ENCODE measurements at regions not wholly inside any gene's neighbourhood (a gene's known extent, or its start where the extent isn't known, plus 50 kb on each side); places are given as distances from the start of the nearest gene placed in this dataset.
"Not testable (repeated sequence)": the region's sequence is repeated elsewhere in the genome, so short reads cannot be mapped to it uniquely, and the experiment has no call there.

GRCh38 chr6:140192018-140192417 is 817.6 kb upstream of the CITED2 start:
- Histone ChIP-seq H3K4me3 (ENCODE audit: low read depth, low read length) (no peak overlapping the region), H3K9me3 (ENCODE audit: control insufficient read depth in 2 of 2, low read length in 2 of 2) (peaks cover 3 to 5% of the 10 kb centered on the region in 2 experiments), H3K36me3 (ENCODE audit: control insufficient read depth, insufficient read depth, low read length) (no peaks in the 10 kb centered on the region), H3K27ac (ENCODE audit: insufficient read depth, low read length, poor library complexity, severe bottlenecking) (no peak overlapping the region), H3K27me3 (ENCODE audit: control insufficient read depth, insufficient read depth, low read length) (no peaks in the 10 kb centered on the region), H3K4me1 (ENCODE audit: control insufficient read depth, insufficient read depth, low read length, poor library complexity, severe bottlenecking) (no peaks in the 10 kb centered on the region)
- Mint-ChIP-seq H3K4me1 (no peaks in the 10 kb centered on the region), H3K9me3 (peaks cover under 1 to 17% (median 7%) of the 10 kb centered on the region in 7 donors), H3K27me3 (no peaks in the 10 kb centered on the region), H3K27ac (no peak overlapping the region), H3K36me3 (no peaks in the 10 kb centered on the region), H3K4me3 (no peak overlapping the region)
- no peak for DNase-seq
- no peak for ATAC-seq (ENCODE audit: low read depth in 2 of 2)

DNA sequence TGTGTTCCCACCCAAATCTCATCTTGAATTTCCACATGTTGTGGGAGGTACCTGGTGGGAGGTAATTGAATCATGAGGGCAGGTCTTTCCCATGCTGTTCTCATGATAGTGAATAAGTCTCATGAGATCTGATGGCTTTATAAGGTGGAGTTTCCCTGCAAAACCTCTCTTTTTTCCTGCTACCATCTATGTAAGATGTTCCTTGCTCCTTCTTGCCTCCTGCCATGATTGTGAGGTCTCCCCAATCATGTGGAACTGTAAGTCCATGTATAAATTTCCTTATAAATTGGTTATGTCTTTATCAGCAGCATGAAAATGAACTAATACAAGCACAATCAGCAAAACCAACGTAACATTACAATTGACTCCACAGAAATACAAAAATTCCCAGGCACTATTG is 814.8 kb upstream of the CITED2 start:
- not testable (repeated sequence) for H3K4me3 Mint-ChIP-seq; H3K4me1 ChIP-seq (ENCODE audit: control insufficient read depth, insufficient read depth, low read length, poor library complexity, severe bottlenecking); DNase-seq; H3K9me3 ChIP-seq (ENCODE audit: control insufficient read depth in 2 of 2, low read length in 2 of 2); H3K27ac ChIP-seq (ENCODE audit: insufficient read depth, low read length, poor library complexity, severe bottlenecking); ATAC-seq (ENCODE audit: low read depth in 2 of 2); H3K27me3 Mint-ChIP-seq; H3K36me3 Mint-ChIP-seq; H3K27ac Mint-ChIP-seq; H3K27me3 ChIP-seq (ENCODE audit: control insufficient read depth, insufficient read depth, low read length); H3K36me3 ChIP-seq (ENCODE audit: control insufficient read depth, insufficient read depth, low read length); H3K4me3 ChIP-seq (ENCODE audit: low read depth, low read length); H3K4me1 Mint-ChIP-seq
- H3K9me3 Mint-ChIP-seq = peaks cover 2 to 22% (median 5%) of the 10 kb centered on the region in 7 donors

DNA sequence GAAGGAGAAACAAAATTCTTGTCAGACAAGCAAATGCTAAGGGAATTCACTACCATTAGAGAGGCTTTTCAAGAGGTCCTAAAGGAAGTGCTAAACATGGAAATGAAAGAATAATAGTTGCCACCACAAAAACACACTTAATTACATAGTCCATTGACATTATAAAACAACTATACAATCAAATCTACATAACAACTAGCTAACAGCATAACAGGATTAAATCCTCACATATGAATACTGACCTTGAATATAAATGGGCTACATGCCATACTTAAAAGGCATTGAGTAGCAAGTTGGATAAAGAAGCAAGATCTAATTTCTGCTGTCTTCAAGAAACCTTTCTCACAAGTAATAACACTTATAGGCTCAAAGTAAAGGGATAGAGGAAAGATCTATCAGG is 811.5 kb upstream of the CITED2 start:
- no peaks in the 10 kb centered on the region for H3K27me3 Mint-ChIP-seq
- DNase-seq (no peak), ATAC-seq (ENCODE audit: low read depth in 2 of 2) (no peak)
- H3K36me3 Mint-ChIP-seq = no peaks in the 10 kb centered on the region
- Histone ChIP-seq H3K9me3 (ENCODE audit: control insufficient read depth in 2 of 2, low read length in 2 of 2) (no peaks in the 10 kb centered on the region), H3K4me3 (ENCODE audit: low read depth, low read length) (no peak overlapping the region), H3K27ac (ENCODE audit: insufficient read depth, low read length, poor library complexity, severe bottlenecking) (no peak overlapping the region), H3K36me3 (ENCODE audit: control insufficient read depth, insufficient read depth, low read length) (no peaks in the 10 kb centered on the region), H3K4me1 (ENCODE audit: control insufficient read depth, insufficient read depth, low read length, poor library complexity, severe bottlenecking) (no peaks in the 10 kb centered on the region), H3K27me3 (ENCODE audit: control insufficient read depth, insufficient read depth, low read length) (no peaks in the 10 kb centered on the region)
- no peaks in the 10 kb centered on the region for H3K4me1 Mint-ChIP-seq
- H3K4me3 Mint-ChIP-seq = no peak overlapping the region
- H3K27ac Mint-ChIP-seq = no peak overlapping the region
- H3K9me3 Mint-ChIP-seq = peaks cover 0 to 13% (median 2%) of the 10 kb centered on the region in 7 donors

- Mint-ChIP-seq H3K27ac (no peak overlapping the region), H3K27me3 (no peaks in the 10 kb centered on the region), H3K4me1 (no peaks in the 10 kb centered on the region), H3K36me3 (no peaks in the 10 kb centered on the region), H3K4me3 (no peak overlapping the region), H3K9me3 (peaks cover 0 to 7% (median 2%) of the 10 kb centered on the region in 7 donors)
- Histone ChIP-seq H3K4me3 (ENCODE audit: low read depth, low read length) (no peak overlapping the region), H3K9me3 (ENCODE audit: control insufficient read depth in 2 of 2, low read length in 2 of 2) (no peaks in the 10 kb centered on the region), H3K27me3 (ENCODE audit: control insufficient read depth, insufficient read depth, low read length) (no peaks in the 10 kb centered on the region), H3K36me3 (ENCODE audit: control insufficient read depth, insufficient read depth, low read length) (no peaks in the 10 kb centered on the region), H3K4me1 (ENCODE audit: control insufficient read depth, insufficient read depth, low read length, poor library complexity, severe bottlenecking) (no peaks in the 10 kb centered on the region), H3K27ac (ENCODE audit: insufficient read depth, low read length, poor library complexity, severe bottlenecking) (no peak overlapping the region)
- no peak for ATAC-seq (ENCODE audit: low read depth in 2 of 2)
- no peak for DNase-seq
Observed at GRCh38 chr6:140183881-140184280, 809.4 kb upstream of the CITED2 start.

- Histone ChIP-seq H3K9me3 (ENCODE audit: control insufficient read depth in 2 of 2, low read length in 2 of 2) (no peaks in the 10 kb centered on the region), H3K36me3 (ENCODE audit: control insufficient read depth, insufficient read depth, low read length) (no peaks in the 10 kb centered on the region), H3K4me1 (ENCODE audit: control insufficient read depth, insufficient read depth, low read length, poor library complexity, severe bottlenecking) (no peaks in the 10 kb centered on the region), H3K27me3 (ENCODE audit: control insufficient read depth, insufficient read depth, low read length) (no peaks in the 10 kb centered on the region), H3K4me3 (ENCODE audit: low read depth, low read length) (no peak overlapping the region), H3K27ac (ENCODE audit: insufficient read depth, low read length, poor library complexity, severe bottlenecking) (no peak overlapping the region)
- H3K4me1 Mint-ChIP-seq = no peaks in the 10 kb centered on the region
- H3K27me3 Mint-ChIP-seq = no peaks in the 10 kb centered on the region
- peaks cover 0 to 7% (median 2%) of the 10 kb centered on the region in 7 donors for H3K9me3 Mint-ChIP-seq
- H3K36me3 Mint-ChIP-seq = no peaks in the 10 kb centered on the region
- no peak for ATAC-seq (ENCODE audit: low read depth in 2 of 2)
- DNase-seq = no peak
- H3K4me3 Mint-ChIP-seq = no peak overlapping the region
- H3K27ac Mint-ChIP-seq = no peak overlapping the region
Observed at GRCh38 chr6:140182821-140183220, 808.4 kb upstream of the CITED2 start.

DNA sequence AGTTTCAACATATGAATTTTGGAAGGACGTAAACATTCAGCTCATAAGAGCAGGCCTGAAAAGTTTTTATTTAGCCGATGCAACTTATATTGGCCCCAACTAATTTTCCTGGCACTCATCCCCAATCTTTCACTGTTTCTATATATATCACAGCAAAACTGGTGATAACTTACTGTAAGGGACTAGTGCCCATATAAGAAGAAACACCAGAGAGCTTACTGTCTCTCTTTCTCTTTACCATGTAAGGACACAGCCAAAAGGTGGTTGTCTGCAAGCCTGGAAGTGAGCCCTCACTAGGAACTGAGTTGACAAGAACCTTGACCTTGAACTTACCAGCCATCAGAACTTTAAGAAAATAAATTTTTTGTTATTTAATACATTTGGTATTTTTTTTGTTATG is 807.4 kb upstream of the CITED2 start:
- Histone ChIP-seq H3K4me1 (ENCODE audit: control insufficient read depth, insufficient read depth, low read length, poor library complexity, severe bottlenecking) (no peaks in the 10 kb centered on the region), H3K9me3 (ENCODE audit: control insufficient read depth in 2 of 2, low read length in 2 of 2) (no peaks in the 10 kb centered on the region), H3K27me3 (ENCODE audit: control insufficient read depth, insufficient read depth, low read length) (no peaks in the 10 kb centered on the region), H3K4me3 (ENCODE audit: low read depth, low read length) (no peak overlapping the region), H3K36me3 (ENCODE audit: control insufficient read depth, insufficient read depth, low read length) (no peaks in the 10 kb centered on the region), H3K27ac (ENCODE audit: insufficient read depth, low read length, poor library complexity, severe bottlenecking) (no peak overlapping the region)
- Mint-ChIP-seq H3K27ac (no peak overlapping the region), H3K9me3 (peaks cover 0 to 5% (median 0%) of the 10 kb centered on the region in 7 donors), H3K36me3 (no peaks in the 10 kb centered on the region), H3K4me1 (no peaks in the 10 kb centered on the region), H3K4me3 (no peak overlapping the region), H3K27me3 (no peaks in the 10 kb centered on the region)
- DNase-seq (no peak), ATAC-seq (ENCODE audit: low read depth in 2 of 2) (no peak)

DNA sequence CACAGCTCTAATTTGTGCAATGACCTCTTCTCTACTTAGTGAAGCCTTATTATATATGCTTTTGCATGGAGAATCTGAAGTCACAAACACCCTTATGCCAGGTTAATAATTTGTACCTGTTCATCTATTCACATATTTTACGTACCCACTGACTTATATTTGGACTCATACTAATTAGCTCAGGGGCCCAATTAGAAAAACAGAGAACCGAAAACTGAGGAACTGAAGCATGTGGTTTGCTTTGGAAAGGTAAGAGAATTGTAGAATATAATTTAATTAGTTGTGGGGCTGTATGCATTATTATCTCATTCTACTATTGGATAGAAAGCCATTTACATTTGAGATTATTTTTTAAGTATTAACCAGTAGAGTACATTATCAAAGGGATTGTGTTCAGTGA is 805.9 kb upstream of the CITED2 start:
- Mint-ChIP-seq H3K4me1 (no peaks in the 10 kb centered on the region), H3K27me3 (no peaks in the 10 kb centered on the region), H3K9me3 (peaks cover 0 to 3% (median 0%) of the 10 kb centered on the region in 7 donors), H3K36me3 (no peaks in the 10 kb centered on the region), H3K27ac (no peak overlapping the region), H3K4me3 (no peak overlapping the region)
- DNase-seq = no peak
- Histone ChIP-seq H3K27me3 (ENCODE audit: control insufficient read depth, insufficient read depth, low read length) (no peaks in the 10 kb centered on the region), H3K4me1 (ENCODE audit: control insufficient read depth, insufficient read depth, low read length, poor library complexity, severe bottlenecking) (no peaks in the 10 kb centered on the region), H3K9me3 (ENCODE audit: control insufficient read depth in 2 of 2, low read length in 2 of 2) (no peaks in the 10 kb centered on the region), H3K36me3 (ENCODE audit: control insufficient read depth, insufficient read depth, low read length) (no peaks in the 10 kb centered on the region), H3K4me3 (ENCODE audit: low read depth, low read length) (no peak overlapping the region), H3K27ac (ENCODE audit: insufficient read depth, low read length, poor library complexity, severe bottlenecking) (no peak overlapping the region)
- ATAC-seq (ENCODE audit: low read depth in 2 of 2) = no peak

- H3K9me3 Mint-ChIP-seq = peaks cover 0 to 3% (median 0%) of the 10 kb centered on the region in 7 donors
Observed at GRCh38 chr6:140178935-140179334, 804.5 kb upstream of the CITED2 start.

More at GRCh38 chr6:140178935-140179334, 804.5 kb upstream of the CITED2 start:
- H3K36me3 Mint-ChIP-seq = no peaks in the 10 kb centered on the region
- no peaks in the 10 kb centered on the region for H3K4me1 ChIP-seq (ENCODE audit: control insufficient read depth, insufficient read depth, low read length, poor library complexity, severe bottlenecking)
- no peaks in the 10 kb centered on the region for H3K4me1 Mint-ChIP-seq
- H3K27ac ChIP-seq (ENCODE audit: insufficient read depth, low read length, poor library complexity, severe bottlenecking) = no peak overlapping the region
- no peak overlapping the region for H3K4me3 ChIP-seq (ENCODE audit: low read depth, low read length)
- no peaks in the 10 kb centered on the region for H3K9me3 ChIP-seq (ENCODE audit: control insufficient read depth in 2 of 2, low read length in 2 of 2)
- no peak overlapping the region for H3K4me3 Mint-ChIP-seq
- DNase-seq = no peak
- no peaks in the 10 kb centered on the region for H3K27me3 ChIP-seq (ENCODE audit: control insufficient read depth, insufficient read depth, low read length)
- no peaks in the 10 kb centered on the region for H3K27me3 Mint-ChIP-seq
- no peaks in the 10 kb centered on the region for H3K36me3 ChIP-seq (ENCODE audit: control insufficient read depth, insufficient read depth, low read length)
- H3K27ac Mint-ChIP-seq = no peak overlapping the region
- no peak for ATAC-seq (ENCODE audit: low read depth in 2 of 2)

Measured in CD4-positive, CD25-positive, alpha-beta regulatory T cell (primary cell).